HG03354 (cell line): ENCODE measurements at regions not wholly inside any gene's neighbourhood (a gene's known extent, or its start where the extent isn't known, plus 50 kb on each side); places are given as distances from the start of the nearest gene placed in this dataset.

ENCODE experiments used
- ATAC-seq: cut with Tn5 transposase; IDR thresholded peaks from one replicate; pipeline ENCODE4 v1.9.1; 2021; ENCODE audit warnings: mild to moderate bottlenecking; ENCODE audit not compliant: unreplicated experiment, poor library complexity, severe bottlenecking

DNA sequence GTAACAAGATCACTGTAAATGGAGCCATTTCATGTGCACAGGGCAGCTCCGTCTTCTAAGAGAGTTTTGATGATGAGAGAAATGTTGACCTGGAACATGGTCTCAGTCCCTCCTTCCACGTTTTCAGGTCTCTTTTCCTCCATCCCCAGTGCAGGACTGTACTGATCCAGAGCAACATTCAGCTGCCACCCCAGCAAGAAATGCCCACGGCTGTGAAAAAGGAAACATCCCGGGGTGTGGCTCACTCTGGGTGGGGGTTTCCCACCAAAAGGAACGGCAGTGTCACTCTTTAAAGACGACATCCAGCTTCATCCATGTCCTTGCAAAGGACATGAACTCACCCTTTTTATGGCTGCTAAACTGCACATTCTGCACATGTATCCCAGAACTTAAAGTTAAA lies 92.6 kb downstream of the ERMARD start:
- no peak for ATAC-seq

DNA sequence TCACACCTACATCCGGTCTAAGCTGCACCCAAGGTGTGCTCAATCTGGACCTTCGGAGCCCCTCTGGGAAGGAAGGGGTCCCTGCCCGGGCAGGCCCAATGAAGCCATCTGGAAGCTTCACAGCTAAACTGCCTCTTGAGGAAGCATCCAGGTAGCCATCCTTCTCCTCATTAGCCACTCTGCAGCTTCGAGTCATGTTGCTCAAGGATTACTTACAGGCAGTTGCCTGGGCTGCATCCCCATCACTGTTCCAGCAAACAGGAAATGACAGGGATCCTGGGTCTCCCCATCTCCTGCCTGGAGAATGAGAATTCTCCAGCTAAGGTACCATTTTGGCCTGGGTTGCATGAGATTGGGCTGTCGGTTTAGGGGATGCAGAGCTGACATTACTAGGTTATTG lies 91.7 kb downstream of the ERMARD start:
- no peak for ATAC-seq

DNA sequence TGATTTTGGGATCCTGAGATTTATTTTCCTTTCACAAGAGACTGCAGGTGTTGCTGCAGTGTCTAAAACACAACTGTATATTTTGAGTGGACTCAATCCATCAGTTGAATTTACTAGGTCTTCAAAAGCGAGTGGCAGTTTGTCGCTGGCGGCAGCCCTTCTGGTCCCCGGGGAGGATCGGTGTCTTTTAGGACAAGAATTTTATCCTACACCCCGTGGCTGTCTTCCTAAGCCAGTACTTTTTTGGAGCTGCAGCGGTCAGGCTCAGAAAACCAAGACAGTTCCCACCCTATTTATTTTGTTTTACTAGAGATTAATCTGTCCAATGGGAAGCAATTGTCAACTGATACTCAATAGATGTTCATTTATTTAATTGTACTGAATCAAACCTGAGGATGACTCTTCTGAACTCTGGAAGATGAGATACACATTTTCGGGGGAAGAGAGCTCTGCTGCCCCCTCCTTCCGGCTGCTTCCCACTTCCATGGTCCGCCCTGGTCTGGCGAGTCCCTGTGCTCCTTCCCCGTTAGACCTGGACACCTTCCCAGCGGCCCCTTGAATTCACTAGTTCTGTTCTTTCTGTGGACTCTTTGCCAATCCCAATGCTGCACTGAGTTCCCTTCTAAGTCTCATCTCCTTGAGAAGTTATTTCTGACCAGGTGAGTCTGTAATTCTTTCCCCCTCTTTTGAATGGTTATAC lies 90.6 kb downstream of the ERMARD start:
- ATAC-seq = no peak

DNA sequence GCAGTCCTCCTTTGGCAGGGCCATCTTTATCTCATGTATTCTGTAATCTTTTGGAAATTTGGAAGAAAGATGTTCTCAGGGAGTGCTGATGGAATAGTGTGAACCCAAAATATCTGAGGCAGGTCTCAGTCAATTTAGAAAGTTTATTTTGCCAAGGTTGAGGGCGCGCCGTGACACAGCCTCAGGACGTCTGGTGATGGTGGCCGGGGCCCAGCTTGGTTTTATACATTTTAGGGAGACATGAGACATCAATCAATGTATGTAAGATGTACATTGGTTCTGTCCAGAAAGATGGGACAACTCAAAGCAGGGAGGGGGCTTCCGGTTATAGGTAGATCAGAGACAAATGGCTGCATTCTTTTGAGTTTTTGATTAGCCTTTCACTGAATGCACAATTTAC lies 89.8 kb downstream of the ERMARD start:
- ATAC-seq = no peak

DNA sequence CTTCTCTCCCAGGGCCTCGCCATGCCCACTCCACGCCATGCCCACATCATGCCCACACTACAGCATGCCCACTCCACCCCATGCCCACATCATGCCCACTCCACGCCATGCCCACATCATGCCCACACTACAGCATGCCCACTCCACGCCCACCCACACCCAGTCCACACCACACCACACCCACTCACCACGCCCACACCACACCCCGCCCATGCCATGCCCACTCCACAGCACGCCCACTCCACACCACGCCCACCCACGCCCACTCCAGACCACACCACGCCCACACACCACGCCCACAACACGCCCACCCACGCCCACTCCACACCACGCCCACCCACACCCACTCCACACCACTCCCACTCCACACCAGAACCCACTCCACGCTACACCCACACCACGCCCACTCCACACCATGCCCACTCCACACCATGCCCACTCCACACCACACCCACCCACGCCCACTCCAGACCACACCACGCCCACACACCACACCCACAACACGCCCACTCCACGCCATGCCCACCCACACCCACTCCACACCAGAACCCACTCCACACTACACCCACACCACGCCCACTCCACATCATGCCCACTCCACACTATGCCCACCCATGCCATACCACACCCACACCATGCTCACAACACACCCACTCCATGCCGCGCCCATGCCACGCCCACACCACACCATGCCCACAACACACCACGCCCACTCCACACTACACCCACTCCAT lies 88.6 kb downstream of the ERMARD start:
- no peak for ATAC-seq

DNA sequence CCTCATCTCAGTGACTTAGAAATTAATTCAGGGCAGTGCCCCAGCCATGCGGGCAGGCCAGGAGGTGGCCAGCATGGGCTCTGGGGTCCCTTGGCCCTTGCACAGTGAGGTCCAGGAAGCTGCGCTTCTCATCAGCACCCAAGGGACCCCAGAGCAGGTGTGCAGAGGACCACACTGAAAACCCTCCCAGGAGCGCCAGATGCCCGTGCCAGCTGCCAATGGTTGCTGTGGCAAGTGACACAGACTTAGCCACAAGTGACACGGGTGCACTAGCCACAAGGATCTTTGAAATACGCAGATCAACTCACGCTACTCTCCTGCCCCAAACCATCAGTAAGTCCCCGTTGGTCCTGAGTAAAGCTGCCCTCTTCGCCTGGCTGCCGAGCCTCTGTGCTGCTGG lies 88.1 kb downstream of the ERMARD start:
- no peak for ATAC-seq

DNA sequence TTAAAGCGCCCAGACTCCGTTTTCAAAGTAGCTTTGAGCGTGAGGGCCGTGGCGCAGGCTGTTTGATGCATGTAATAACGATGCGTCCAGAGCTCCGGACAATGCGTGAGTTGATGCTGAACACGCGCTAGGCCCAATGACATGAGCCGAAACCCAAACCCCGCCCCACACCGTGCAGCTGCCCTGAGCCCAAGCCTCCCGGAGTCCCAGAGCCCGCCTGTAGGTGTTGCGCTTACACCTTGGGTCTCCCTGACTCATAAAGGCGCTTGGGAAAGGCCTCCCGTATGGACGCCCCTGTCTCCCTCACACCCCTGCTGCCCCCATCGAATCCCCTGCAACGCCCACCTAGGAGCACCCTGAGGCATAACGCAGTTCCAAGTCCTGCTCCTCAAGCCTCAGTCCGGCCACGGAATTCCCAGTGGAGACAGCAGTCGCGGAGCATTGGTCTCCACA lies 87.6 kb downstream of the ERMARD start:
- no peak for ATAC-seq

DNA sequence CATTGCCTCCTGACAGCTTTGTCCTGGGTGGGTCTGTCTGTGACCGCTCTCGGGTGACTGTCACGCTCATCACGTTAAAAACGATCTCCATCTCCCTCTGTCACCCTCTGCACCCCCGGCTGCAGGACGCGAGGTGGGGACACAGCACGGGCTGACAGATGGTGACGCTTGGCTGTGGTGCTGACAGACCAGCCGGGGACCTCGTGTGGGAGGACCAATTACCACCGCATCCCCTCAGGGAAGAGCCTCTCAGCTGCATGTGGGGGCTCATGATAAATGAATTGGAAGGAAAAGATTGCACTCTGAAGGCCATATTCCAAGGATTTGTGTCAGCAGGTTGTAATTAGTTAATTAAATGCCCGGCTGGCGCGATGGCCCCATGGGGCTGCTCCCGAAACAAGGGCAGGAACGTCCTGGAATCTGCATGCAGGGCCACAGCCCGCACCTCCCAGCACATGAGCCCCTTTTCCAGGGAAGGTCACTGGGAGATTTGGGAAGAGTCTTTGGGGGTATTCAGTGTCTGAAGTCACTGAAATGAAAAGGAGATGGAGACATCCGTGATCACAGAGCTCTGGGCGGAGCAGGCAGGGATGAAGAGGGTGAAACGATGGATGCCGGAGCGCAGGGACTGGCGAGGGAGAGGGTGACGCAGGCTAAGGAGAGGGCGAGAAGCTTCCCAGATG lies 87.1 kb downstream of the ERMARD start:
- no peak for ATAC-seq

DNA sequence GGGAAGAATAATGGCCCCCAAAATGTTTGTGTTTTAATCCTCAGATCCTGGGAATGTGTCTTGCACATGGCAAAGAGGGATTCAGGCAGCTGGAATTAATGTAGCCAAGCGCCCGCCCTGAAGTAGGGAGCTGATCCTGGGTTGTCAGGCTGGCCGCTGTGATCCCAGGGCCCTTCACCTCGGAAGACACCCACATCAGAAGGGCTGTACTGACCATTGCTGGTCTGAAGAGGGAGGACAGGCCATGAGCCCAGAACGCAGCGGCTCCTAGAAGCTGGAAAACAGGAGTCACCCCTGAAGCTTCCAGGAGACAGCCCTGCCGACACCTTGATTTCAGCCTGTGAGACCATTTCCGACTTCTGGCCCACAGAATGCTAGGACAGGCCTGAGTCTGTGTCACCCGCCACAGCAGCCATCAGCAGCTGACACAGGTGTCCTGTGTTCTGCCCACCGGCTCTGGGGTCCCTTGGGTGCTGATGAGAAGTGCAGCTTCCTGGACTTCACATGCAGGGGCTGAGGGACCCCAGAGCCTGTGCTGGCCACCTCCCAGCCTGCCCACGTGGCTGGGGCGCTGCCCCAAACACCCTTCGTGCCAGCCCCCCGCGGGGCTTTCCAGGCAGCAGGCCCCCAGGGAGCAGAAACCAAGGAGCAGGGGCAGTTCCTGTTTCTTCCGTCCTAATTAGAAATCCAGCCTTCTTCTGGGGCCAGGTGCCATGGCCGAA lies 86.3 kb downstream of the ERMARD start:
- ATAC-seq = no peak

DNA sequence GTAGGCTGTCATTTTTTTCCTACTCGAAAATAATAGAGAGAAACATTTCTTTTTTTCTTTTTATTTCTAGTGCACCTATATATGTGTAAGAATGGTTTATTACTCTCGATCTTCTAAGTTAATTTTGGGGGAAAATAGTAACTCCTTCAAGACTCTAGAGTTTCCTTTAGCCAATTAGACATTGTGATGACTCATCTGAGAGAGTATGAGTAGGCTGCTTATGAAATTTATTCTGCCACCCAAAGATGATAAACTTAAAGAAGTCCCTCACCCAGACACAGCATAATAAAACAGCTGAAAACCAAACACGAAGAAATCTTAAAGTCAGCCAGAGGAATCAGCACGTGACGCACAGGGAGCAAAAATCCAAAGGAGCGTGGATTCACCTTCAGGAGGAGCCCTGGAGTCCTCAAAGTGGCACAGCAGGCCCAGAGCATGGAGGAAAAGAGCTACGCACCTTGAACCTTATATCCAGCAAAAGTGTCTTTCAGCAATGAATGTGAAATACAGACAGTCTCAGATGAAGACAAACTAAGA lies 81.9 kb downstream of the ERMARD start:
- no peak for ATAC-seq

DNA sequence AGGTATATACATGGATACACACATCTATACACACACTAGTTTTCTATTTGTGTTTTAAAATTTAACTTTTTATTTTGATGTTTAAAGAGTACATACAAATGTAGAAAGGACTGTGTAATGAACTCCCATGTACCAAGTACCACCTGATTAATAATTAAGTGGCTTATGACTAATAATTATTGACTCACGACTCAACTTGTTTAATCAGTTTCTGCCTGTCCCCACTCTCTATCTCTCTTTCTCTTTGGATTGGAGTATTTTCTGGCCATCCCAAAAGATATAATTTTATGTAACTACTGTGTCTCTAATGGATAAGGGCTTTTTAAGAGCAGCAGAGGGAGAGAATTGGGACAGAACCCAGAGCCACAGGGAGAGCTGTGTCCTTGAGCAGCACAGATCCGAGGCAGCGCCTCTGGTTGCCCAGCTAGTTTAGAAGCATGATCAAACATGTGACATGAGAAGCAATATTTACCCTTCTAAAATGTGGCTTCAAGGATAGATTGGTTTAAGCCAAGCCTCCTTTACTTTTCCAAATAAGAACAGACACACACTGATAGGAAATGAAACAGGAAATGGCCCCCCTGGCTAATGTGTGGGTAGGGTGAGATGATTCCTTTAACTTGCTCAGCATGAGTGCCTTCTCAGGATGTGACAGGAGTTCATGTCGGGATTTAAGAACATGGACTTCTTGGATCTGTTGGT lies 81.0 kb downstream of the ERMARD start:
- ATAC-seq = no peak

DNA sequence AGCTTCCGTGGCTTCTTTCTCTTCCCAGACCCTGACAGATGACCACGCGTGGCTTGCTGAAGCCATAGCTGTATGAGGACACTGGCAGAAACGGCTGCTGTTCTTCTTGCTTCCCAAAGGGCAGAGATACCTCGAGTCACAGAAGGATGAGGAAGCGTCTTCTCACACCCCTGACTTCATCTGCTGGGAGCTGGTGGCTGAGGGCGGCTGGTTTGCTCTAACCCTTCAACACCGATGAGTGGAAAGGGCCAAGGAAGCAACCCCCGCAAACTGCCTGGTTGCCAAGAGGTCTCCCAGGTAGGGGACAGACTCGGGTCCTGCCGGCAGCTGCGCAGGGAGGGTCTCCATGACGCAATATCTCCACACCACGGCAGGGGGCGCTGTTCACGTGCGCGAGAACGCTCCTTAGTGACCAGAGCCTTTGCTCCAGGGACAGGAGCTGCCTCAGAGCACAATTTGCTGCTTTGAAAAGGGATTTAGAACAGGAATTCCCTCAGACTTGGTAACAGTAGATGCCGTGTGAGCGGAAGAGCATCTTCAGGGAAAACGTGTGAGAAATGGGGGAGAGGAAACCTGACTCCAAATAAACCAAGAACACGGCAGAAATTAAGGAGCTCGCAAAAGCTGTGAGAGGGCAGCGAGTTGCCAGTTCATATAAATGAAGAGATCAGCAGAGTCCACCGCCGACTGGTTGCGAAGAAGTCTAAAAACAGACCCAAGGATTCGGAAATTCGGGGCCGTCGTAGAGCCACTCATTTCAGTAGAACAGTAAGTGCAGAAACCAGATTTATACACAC lies 80.2 kb downstream of the ERMARD start:
- ATAC-seq = peak; percentile 81
